OCI-LY3 (cell line): ENCODE measurements at regions not wholly inside any gene's neighbourhood (a gene's known extent, or its start where the extent isn't known, plus 50 kb on each side); places are given as distances from the start of the nearest gene placed in this dataset.
"Not testable (repeated sequence)": the region's sequence is repeated elsewhere in the genome, so short reads cannot be mapped to it uniquely, and the experiment has no call there.

Source experiments
- H2AFZ ChIP-seq: fragments of 200-600, 300-600 bp; shearing (Covaris generic); 2 replicates; pipeline ENCODE4 v1.6.0; 2014; ENCODE audit warnings: antibody characterized with exemption, low read depth, low read length
- H3K27ac ChIP-seq: fragments of 200-600, 300-600 bp; sonication (generic); 2 replicates; pipeline ENCODE4 v1.5.1; 2014; ENCODE audit warnings: mild to moderate bottlenecking, low read length, moderate library complexity, mixed read lengths
- H3K27me3 ChIP-seq: fragments of 200-600, 300-600 bp; sonication (generic); 2 replicates; pipeline ENCODE4 v1.6.1; 2014; ENCODE audit warnings: low read depth, low read length, mixed read lengths
- H3K36me3 ChIP-seq: fragments of 200-600, 300-600 bp; sonication (generic); replicated peaks from 2 replicates; pipeline ENCODE3; 2014; ENCODE audit warnings: low read depth, low read length, mixed read lengths
- H3K4me1 ChIP-seq: fragments of 300-600, 200-600 bp; sonication (generic); 2 replicates; pipeline ENCODE4 v1.6.1; 2014; ENCODE audit warnings: low read length, mixed read lengths
- H3K4me2 ChIP-seq: fragments of 200-600, 300-600 bp; sonication (generic); 2 replicates; pipeline ENCODE4 v1.6.1; 2014; ENCODE audit warnings: low read length, mixed read lengths
- H3K4me3 ChIP-seq: fragments of 300-600, 200-600 bp; sonication (generic); 2 replicates; pipeline ENCODE4 v1.5.1; 2014; ENCODE audit warnings: antibody characterized with exemption, mild to moderate bottlenecking, low read length, moderate library complexity
- H3K79me2 ChIP-seq: fragments of 300-600, 200-600 bp; shearing (Covaris generic); 2 replicates; pipeline ENCODE4 v1.6.1; 2014; ENCODE audit warnings: mild to moderate bottlenecking, low read length, mixed read lengths
- H3K9ac ChIP-seq: fragments of 300-600, 200-600 bp; shearing (Covaris generic); 2 replicates; pipeline ENCODE4 v1.6.0; 2014; ENCODE audit warnings: mild to moderate bottlenecking, low read length, moderate library complexity
- H3K9me3 ChIP-seq: fragments of 200-600, 300-600 bp; shearing (Covaris generic); 2 replicates; pipeline ENCODE4 v1.6.1; 2014; ENCODE audit warnings: low read length, mixed read lengths; ENCODE audit not compliant: insufficient read depth
- H4K20me1 ChIP-seq: fragments of 200-600, 300-600 bp; sonication (generic); 2 replicates; pipeline ENCODE4 v1.6.1; 2016; ENCODE audit warnings: low read length, mixed read lengths; ENCODE audit not compliant: insufficient read depth
- EZH2phosphoT487 ChIP-seq: fragments of 200-600 bp; shearing (Covaris generic); IDR thresholded peaks from 2 replicates; pipeline ENCODE4 v1.6.1; 2018; ENCODE audit warnings: antibody characterized with exemption, mixed run types, low read depth
- TF ChIP-seq, protein P1 (sequence below): fragments of 200-600, 300-600 bp; sonication (generic); IDR thresholded peaks from 2 replicates; pipeline ENCODE4 v1.5.1; 2014; ENCODE audit warnings: antibody characterized with exemption, low read length, low read depth

DNA sequence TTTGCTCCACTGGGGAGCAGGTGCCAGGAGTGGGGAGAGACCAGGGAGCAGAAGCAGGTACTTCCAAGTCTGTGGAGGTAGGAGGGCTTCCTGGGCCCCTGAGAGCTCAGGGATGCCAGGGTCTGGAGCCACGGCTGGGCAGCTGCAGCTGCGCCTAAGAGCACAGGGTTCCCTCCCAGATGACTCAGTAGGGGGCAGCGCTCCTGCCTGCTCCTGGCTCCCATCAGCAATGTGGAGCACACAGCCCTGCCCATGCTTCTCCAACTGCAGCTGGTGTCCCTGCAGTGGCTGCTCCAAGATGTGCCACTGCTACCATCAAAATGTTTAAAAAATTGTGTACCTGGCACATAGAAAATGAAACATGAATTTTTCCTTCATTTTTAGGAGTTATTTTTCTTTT, 1028.2 kb downstream of the PCDH7 start:
- H3K4me1 ChIP-seq = no peaks in the 10 kb centered on the region
- H3K9me3 ChIP-seq = no peaks in the 10 kb centered on the region
- no peak overlapping the region for H3K4me3 ChIP-seq
- no peaks in the 10 kb centered on the region for H3K27me3 ChIP-seq
- H4K20me1 ChIP-seq = no peaks in the 10 kb centered on the region
- H3K27ac ChIP-seq = no peak overlapping the region
- TF ChIP-seq EZH2phosphoT487 = no peak
- TF ChIP-seq, protein P1, sequence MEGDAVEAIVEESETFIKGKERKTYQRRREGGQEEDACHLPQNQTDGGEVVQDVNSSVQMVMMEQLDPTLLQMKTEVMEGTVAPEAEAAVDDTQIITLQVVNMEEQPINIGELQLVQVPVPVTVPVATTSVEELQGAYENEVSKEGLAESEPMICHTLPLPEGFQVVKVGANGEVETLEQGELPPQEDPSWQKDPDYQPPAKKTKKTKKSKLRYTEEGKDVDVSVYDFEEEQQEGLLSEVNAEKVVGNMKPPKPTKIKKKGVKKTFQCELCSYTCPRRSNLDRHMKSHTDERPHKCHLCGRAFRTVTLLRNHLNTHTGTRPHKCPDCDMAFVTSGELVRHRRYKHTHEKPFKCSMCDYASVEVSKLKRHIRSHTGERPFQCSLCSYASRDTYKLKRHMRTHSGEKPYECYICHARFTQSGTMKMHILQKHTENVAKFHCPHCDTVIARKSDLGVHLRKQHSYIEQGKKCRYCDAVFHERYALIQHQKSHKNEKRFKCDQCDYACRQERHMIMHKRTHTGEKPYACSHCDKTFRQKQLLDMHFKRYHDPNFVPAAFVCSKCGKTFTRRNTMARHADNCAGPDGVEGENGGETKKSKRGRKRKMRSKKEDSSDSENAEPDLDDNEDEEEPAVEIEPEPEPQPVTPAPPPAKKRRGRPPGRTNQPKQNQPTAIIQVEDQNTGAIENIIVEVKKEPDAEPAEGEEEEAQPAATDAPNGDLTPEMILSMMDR = no peak
- no peak overlapping the region for H2AFZ ChIP-seq
- H3K4me2 ChIP-seq = no peak overlapping the region
- no peaks in the 10 kb centered on the region for H3K36me3 ChIP-seq
- no peaks in the 10 kb centered on the region for H3K79me2 ChIP-seq
- H3K9ac ChIP-seq = no peak overlapping the region

DNA sequence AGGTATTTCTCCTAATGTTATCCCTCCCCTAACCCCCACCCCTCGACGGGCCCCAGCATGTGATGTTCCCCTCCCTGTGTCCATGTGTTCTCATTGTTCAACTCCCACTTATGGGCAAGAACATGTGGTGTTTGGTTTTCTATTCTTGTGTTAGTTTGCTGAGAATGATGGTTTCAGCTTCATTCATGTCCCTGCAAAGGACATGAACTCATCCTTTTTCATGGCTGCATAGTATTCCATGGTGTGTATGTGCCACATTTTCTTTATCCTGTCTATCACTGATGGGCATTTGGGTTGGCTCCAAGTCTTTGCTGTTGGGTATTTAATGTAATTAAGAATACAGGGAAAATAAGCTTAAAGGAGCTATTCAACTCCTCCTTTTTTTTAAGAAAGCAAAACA, 1030.4 kb downstream of the PCDH7 start:
- H2AFZ ChIP-seq, H3K9me3 ChIP-seq, H3K27ac ChIP-seq, H3K79me2 ChIP-seq, H3K27me3 ChIP-seq, H3K4me1 ChIP-seq, H3K4me2 ChIP-seq, H3K9ac ChIP-seq, H4K20me1 ChIP-seq, H3K4me3 ChIP-seq, H3K36me3 ChIP-seq: not testable (repeated sequence)

DNA sequence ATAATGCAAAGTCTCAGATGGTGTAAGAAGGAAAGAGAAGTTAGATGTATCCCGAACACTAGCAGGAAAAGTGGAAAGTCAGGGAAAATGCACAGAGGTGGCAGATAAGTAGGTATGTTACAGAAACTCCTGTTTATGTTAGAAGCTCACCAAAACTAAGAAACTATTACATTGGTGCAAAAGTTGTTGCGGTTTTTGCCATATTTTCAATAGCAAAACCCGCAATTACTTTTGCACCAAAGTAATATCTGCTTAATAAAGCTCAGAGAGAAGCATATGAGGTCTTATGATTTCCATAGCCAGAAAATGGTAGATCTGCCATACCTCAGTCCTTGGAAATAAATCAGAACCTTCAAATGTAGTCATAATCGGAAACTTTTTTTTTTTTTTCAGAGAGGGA, 1035.6 kb downstream of the PCDH7 start:
- no peaks in the 10 kb centered on the region for H3K9me3 ChIP-seq
- no peak overlapping the region for H3K4me2 ChIP-seq
- H3K27ac ChIP-seq = no peak overlapping the region
- TF ChIP-seq EZH2phosphoT487 = no peak
- TF ChIP-seq, protein P1 = no peak
- H3K9ac ChIP-seq = no peak overlapping the region
- no peak overlapping the region for H3K4me3 ChIP-seq
- no peaks in the 10 kb centered on the region for H4K20me1 ChIP-seq
- H2AFZ ChIP-seq = no peak overlapping the region
- no peaks in the 10 kb centered on the region for H3K79me2 ChIP-seq
- peaks cover 11% of the 10 kb centered on the region for H3K4me1 ChIP-seq
- no peaks in the 10 kb centered on the region for H3K36me3 ChIP-seq
- H3K27me3 ChIP-seq = no peaks in the 10 kb centered on the region

DNA sequence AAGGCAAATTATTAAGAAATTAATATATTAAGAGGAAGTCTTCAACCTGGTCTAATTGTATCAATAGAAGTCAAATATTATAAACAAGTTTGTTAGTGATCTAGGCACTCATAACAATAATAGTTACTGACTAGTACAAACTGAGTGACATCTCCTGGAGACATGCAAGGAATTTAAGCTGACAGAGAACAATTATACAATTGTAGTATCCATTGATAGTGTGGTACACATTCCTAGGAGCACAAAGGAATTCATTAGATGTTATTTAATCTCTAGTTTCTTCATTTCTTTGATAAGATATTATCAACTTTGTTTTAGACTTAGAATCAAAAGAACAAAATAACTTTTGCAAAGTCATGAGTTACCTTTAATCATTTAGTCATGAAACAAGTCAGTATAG, 1048.6 kb downstream of the PCDH7 start:
- no peak overlapping the region for H3K4me2 ChIP-seq
- H3K27ac ChIP-seq = no peak overlapping the region
- no peaks in the 10 kb centered on the region for H3K36me3 ChIP-seq
- no peaks in the 10 kb centered on the region for H3K9me3 ChIP-seq
- no peak overlapping the region for H2AFZ ChIP-seq
- H3K9ac ChIP-seq = no peak overlapping the region
- no peaks in the 10 kb centered on the region for H3K79me2 ChIP-seq
- H3K27me3 ChIP-seq = no peaks in the 10 kb centered on the region
- H3K4me1 ChIP-seq = no peaks in the 10 kb centered on the region
- no peaks in the 10 kb centered on the region for H4K20me1 ChIP-seq
- TF ChIP-seq, protein P1 = no peak
- TF ChIP-seq EZH2phosphoT487 = no peak
- no peak overlapping the region for H3K4me3 ChIP-seq

DNA sequence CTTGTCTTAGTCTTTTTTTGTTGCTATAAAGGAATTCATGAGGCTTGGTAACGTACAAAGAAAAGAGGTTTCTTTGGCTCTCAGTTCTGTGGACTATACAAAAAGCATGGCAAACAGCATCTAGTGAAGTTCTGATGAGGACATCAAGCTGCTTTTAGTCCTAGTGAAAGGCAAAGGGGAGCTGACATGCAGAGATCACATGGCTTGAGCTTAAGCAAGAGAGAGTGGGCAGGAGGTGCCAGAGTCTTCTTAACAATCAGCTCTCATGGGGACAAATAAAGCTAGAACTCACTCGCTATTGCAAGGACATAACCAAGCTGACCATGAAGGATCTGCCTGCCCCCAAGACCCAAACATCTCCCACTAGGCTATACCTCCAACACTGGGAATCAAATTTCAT, 1063.1 kb downstream of the PCDH7 start:
- TF ChIP-seq, protein P1 = no peak
- no peak for TF ChIP-seq EZH2phosphoT487
- Histone ChIP-seq H3K9me3 (no peaks in the 10 kb centered on the region), H3K27me3 (no peaks in the 10 kb centered on the region), H3K27ac (no peak overlapping the region), H3K9ac (no peak overlapping the region), H4K20me1 (no peaks in the 10 kb centered on the region), H3K36me3 (no peaks in the 10 kb centered on the region), H2AFZ (no peak overlapping the region), H3K79me2 (no peaks in the 10 kb centered on the region), H3K4me1 (no peaks in the 10 kb centered on the region), H3K4me2 (no peak overlapping the region), H3K4me3 (no peak overlapping the region)
